Cardiac muscle cell (in vitro differentiated cells and primary cell): ENCODE measurements at regions not wholly inside any gene's neighbourhood (a gene's known extent, or its start where the extent isn't known, plus 50 kb on each side); places are given as distances from the start of the nearest gene placed in this dataset.

Experiments used
- DNase-seq, 2 donors: peaks; one replicate each; pipeline versions ENCODE4 v3.0.0 to v3.0.0-alpha.2; 2010 to 2017; ENCODE audit warnings: low read depth in 1 of 2, low spot score in 1 of 2
- H3K27ac ChIP-seq: fragments of 200-600 bp; sonication (generic); 2 replicates; pipeline ENCODE4 v1.5.1; 2016
- H3K27me3 ChIP-seq: fragments of 200-600 bp; sonication (generic); 2 replicates; pipeline ENCODE4 v1.6.0; 2016; ENCODE audit warnings: control low read depth
- H3K36me3 ChIP-seq: fragments of 200-600 bp; sonication (generic); 2 replicates; pipeline ENCODE4 v1.5.1; 2016; ENCODE audit warnings: control low read depth
- H3K4me1 ChIP-seq: fragments of 200-600 bp; sonication (generic); 2 replicates; pipeline ENCODE4 v1.8.1; 2017; ENCODE audit warnings: low read depth, mild to moderate bottlenecking, mixed run types
- H3K4me3 ChIP-seq: fragments of 200-600 bp; sonication (generic); 2 replicates; pipeline ENCODE4 v1.5.1; 2016; ENCODE audit warnings: mild to moderate bottlenecking
- H3K9me3 ChIP-seq: fragments of 200-600 bp; sonication (generic); 2 replicates; pipeline ENCODE4 v1.5.1; 2017; ENCODE audit warnings: low read depth, mild to moderate bottlenecking, control low read depth
- TF ChIP-seq, protein P1 (sequence below): IDR thresholded peaks from 2 replicates; pipeline ENCODE4 v1.5.1; 2012; ENCODE audit warnings: low read depth, mild to moderate bottlenecking, low read length

DNA sequence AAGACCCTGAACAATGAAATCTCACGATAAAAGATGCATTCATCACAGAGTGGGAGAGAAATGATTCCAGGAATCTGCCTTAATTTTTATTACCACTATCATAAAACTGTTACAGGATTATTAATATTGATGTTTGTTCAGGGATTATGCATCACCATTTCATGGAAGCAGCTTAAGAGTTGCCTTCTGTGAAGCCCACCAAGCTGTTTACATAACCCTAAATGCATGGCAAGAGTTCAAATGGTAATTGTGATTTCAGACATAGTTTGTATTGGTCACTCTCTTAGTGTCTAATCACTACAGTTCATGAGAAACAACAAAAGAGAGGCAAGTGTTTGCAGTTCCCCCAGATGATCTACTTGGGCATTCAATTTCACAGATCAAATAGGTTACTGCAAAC is 527.7 kb downstream of the RPS29 start:
- H3K4me1 ChIP-seq, result no peaks in the 10 kb centered on the region
- H3K36me3 ChIP-seq, result no peaks in the 10 kb centered on the region
- no peak overlapping the region for H3K4me3 ChIP-seq
- DNase-seq, result no peak
- TF ChIP-seq, protein P1, sequence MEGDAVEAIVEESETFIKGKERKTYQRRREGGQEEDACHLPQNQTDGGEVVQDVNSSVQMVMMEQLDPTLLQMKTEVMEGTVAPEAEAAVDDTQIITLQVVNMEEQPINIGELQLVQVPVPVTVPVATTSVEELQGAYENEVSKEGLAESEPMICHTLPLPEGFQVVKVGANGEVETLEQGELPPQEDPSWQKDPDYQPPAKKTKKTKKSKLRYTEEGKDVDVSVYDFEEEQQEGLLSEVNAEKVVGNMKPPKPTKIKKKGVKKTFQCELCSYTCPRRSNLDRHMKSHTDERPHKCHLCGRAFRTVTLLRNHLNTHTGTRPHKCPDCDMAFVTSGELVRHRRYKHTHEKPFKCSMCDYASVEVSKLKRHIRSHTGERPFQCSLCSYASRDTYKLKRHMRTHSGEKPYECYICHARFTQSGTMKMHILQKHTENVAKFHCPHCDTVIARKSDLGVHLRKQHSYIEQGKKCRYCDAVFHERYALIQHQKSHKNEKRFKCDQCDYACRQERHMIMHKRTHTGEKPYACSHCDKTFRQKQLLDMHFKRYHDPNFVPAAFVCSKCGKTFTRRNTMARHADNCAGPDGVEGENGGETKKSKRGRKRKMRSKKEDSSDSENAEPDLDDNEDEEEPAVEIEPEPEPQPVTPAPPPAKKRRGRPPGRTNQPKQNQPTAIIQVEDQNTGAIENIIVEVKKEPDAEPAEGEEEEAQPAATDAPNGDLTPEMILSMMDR, result no peak
- H3K9me3 ChIP-seq, result no peaks in the 10 kb centered on the region
- no peak overlapping the region for H3K27ac ChIP-seq
- no peaks in the 10 kb centered on the region for H3K27me3 ChIP-seq

DNA sequence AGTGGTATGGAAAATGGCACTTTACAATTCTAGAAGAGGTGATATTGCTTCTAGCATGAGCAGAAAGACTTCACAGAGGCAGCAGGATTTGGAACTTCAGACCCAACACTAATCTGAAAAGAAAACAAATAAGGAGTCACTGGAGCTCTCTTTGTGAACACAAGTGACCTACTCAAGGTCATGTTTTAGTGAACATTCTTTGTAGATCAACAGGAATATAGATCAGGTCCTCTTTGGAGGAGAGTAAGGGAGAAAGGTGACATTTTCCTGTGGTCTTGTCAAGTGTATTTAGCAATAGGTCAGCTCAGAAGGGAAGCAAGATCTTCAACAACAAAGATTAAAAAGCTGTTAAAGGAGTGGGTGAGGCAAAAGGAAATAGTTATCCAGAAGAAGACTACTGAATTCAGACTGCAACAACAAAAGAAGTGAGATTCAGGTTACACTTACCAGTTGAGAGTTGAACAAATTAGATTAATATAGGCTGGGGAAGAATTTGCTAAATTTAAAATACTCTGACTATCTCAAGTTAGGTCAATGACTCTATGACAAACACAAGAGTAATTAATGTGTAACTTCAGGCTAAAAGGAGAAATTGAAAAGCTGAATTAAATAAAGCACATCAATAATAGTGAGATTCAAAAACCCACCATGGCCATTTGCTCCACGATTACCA is 528.2 kb downstream of the RPS29 start:
- Histone ChIP-seq H3K4me1 (no peaks in the 10 kb centered on the region), H3K27ac (no peak overlapping the region), H3K4me3 (no peak overlapping the region), H3K27me3 (no peaks in the 10 kb centered on the region), H3K36me3 (no peaks in the 10 kb centered on the region), H3K9me3 (no peaks in the 10 kb centered on the region)
- TF ChIP-seq, protein P1, result no peak
- DNase-seq, result no peak

DNA sequence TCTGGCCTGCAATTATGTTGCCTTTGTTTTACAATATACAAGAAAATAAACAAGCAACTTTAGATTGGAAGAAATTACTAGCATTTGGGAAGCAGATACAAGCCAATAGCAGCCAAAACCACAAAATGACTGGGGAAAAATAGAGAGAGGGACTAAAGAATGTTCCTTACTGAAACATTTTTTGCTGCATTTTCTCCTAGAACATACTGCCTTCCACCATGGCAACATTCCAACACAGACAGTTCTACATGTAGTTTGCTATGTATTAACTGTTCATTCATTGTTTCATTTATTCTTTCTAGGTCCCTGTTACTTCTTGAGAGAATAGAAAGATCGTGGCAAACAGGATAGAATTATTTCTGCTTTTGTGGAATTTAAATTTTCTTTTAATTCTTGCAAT is 530.2 kb downstream of the RPS29 start:
- H3K4me3 ChIP-seq, result no peak overlapping the region
- TF ChIP-seq, protein P1, result no peak
- no peak overlapping the region for H3K27ac ChIP-seq
- no peaks in the 10 kb centered on the region for H3K36me3 ChIP-seq
- H3K27me3 ChIP-seq, result no peaks in the 10 kb centered on the region
- H3K9me3 ChIP-seq, result no peaks in the 10 kb centered on the region
- no peaks in the 10 kb centered on the region for H3K4me1 ChIP-seq
- DNase-seq, result no peak

DNA sequence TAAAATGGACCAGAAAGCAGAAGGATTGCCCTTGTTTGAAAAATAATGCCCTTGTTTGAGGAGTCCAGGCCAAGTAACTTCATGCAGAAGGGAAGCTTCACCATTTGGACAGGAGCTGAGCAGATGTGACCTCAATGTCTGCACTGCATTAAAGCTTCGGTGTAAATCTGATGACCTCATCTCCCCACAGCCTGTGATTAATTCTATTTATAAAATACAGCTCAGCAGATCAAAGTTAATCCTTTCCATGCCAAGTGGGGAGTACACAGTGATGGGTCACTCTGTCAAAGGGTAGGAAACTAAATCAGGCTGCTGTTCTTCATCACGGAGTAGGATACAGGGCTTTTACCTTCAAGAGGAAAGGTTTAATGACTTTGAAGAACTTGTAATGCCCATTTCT is 533.7 kb downstream of the RPS29 start:
- no peak for DNase-seq
- H3K9me3 ChIP-seq, result no peaks in the 10 kb centered on the region
- no peak overlapping the region for H3K4me3 ChIP-seq
- TF ChIP-seq, protein P1, result no peak
- H3K4me1 ChIP-seq, result no peaks in the 10 kb centered on the region
- H3K27ac ChIP-seq, result no peak overlapping the region
- no peaks in the 10 kb centered on the region for H3K36me3 ChIP-seq
- H3K27me3 ChIP-seq, result no peaks in the 10 kb centered on the region

DNA sequence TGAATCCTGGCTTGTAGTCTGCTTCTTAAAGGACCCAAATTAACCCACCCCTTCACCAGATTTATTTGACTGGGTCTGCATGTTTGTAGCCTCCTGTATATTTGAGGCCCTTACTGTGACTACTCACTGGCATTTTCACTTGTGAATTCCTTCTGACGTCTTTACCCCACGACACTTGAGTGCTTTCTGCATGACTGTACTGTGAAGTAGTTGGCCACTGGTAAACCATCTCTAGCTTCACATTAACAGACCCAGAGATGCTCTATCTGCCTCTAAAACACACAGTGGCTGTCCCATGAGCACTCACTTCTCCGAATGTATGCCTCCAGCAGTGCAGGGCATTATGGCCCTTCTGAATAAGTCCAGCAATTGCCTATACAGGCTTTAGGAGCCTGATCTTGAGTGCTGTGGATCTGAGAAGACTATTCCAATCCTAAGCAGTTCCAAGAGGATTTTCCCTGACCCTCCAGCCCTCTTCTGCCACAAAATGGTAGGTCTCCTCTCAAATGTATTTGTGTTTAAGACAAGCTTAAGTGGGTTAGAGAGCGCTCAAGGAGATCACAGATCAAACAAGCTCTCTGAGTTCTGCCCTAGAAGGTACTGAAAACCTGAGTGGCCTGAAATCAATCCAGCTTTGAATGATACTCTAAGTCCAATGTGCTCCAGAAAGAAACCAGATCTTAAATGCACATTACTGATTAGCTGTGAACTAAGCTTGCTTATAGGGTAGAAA is 534.7 kb downstream of the RPS29 start:
- no peak overlapping the region for H3K27ac ChIP-seq
- TF ChIP-seq, protein P1, result no peak
- no peaks in the 10 kb centered on the region for H3K36me3 ChIP-seq
- H3K4me1 ChIP-seq, result no peaks in the 10 kb centered on the region
- no peaks in the 10 kb centered on the region for H3K27me3 ChIP-seq
- no peak overlapping the region for H3K4me3 ChIP-seq
- H3K9me3 ChIP-seq, result no peaks in the 10 kb centered on the region
- no peak for DNase-seq
